Heart right ventricle (tissue), 16 donors: ENCODE measurements at regions not wholly inside any gene's neighbourhood (a gene's known extent, or its start where the extent isn't known, plus 50 kb on each side); places are given as distances from the start of the nearest gene placed in this dataset.

Experiments
- ATAC-seq, 8 donors: fragments of 200-7000 bp; cut with Tn5 transposase; one replicate each; pipeline ENCODE4 v1.9.1; 2020; ENCODE audit warnings: mild to moderate bottlenecking in 8 of 8, moderate library complexity in 8 of 8, moderate number of reproducible peaks in 1 of 8
- DNase-seq, 2 donors: peaks; one replicate each; pipeline ENCODE4 v3.0.0-alpha.2; 2020
- H3K27ac ChIP-seq, 10 donors: fragments of 200-600 bp; sonication (generic) in 2 of 10; one replicate each; pipeline versions ENCODE4 v1.5.0 to v1.8.0; 2020 to 2022; ENCODE audit warnings: mild to moderate bottlenecking in 3 of 10
- H3K27me3 ChIP-seq, 7 donors: fragments of 200-600 bp; one replicate each; pipeline ENCODE4 v1.8.0; 2021 to 2022; ENCODE audit warnings: mild to moderate bottlenecking in 2 of 7
- H3K36me3 ChIP-seq, 9 donors: fragments of 200-600 bp; sonication (generic) in 1 of 9; one replicate each; pipeline versions ENCODE4 v1.5.0 to v1.8.0; 2020 to 2022; ENCODE audit warnings: mild to moderate bottlenecking in 2 of 9
- H3K4me1 ChIP-seq, 9 donors: fragments of 200-600 bp; sonication (generic) in 1 of 9; one replicate each; pipeline versions ENCODE4 v1.5.0 to v1.8.0; 2020 to 2022; ENCODE audit warnings: mild to moderate bottlenecking in 4 of 9
- H3K4me3 ChIP-seq, 10 donors: fragments of 200-600 bp; sonication (generic) in 2 of 10; one replicate each; pipeline versions ENCODE4 v1.5.0 to v1.8.0; 2020 to 2022; ENCODE audit warnings: mild to moderate bottlenecking in 7 of 10, moderate library complexity in 2 of 10
- H3K9me3 ChIP-seq, 11 donors: fragments of 200-600 bp in 10 of 11; sonication (generic) in 2 of 11; one replicate each; pipeline versions ENCODE4 v1.5.0 to v1.8.0; 2013 to 2022; ENCODE audit warnings: mild to moderate bottlenecking in 2 of 11, control low read depth in 1 of 11, moderate library complexity in 1 of 11
- whole genome bisulfite sequencing, 2 donors: extraction: QIAGEN DNeasy Blood & Tissue Kit; methylation state at CpG; one replicate each; pipeline ENCODE4 v1.1.7; 2013; ENCODE audit warnings: inconsistent platforms in 1 of 2; 5-methylcytosine and 5-hydroxymethylcytosine counted together
- intact Hi-C, 10 donors: fragments of 100-400 bp; cut with DNase I; formaldehyde crosslinking; loops; one replicate each; pipeline versions ENCODE4 v1.11.1 to v1.14.2; 2022
- TF ChIP-seq, protein P1 (sequence below), 9 donors: fragments of 200-600 bp; sonication (generic) in 2 of 9; IDR thresholded peaks; one replicate each; pipeline versions ENCODE4 v1.5.0 to v1.8.0; 2021 to 2022; ENCODE audit warnings: antibody characterized with exemption in 9 of 9, mild to moderate bottlenecking in 5 of 9, moderate library complexity in 1 of 9
- donor health status: Arrhythmogenic right ventricular cardiomyopathy.
- donor health status: ischemic (EF 13 %, LVEDD 7.1; RV severe dilation, severe dysfunction).
- donor health status: healthy with polysubstance abuse.
- donor health status: DM: no; HTN: yes; CAD: no.
- donor health status: DM: no; HTN: no; CAD: no.
- donor health status: ischemic (EF 25% LVEDD 6.9; RV normal size, moderate dysfunction).
- donor health status: ischemic (EF 25% LVEDD 5.7; RV mildly dilated, moderate dysfunction).
- donor health status: healthy.
- donor health status: DM: yes; HTN: yes; CAD: no.
- donor health status: Ischemic cardiomyopathy.
- donor health status: ischemic (EF 35%, LVEDD 5.7; RV mildly dilated, moderate dysfunction).
- donor health status: nonischemic (EF 11% LVEDD 7.7; RV severe dilation, severe dysfunction).
- donor health status: DM: yes; HTN: yes; CAD: no.
- donor health status: PGD.
- donor health status: ischemic (EF 29% LVEDD 5.4; RV normal size, mild dysfunction).
- donor health status: nonischemic (EF 23%, LVEDD 6.1; RV moderate dilation, normal function).

DNA sequence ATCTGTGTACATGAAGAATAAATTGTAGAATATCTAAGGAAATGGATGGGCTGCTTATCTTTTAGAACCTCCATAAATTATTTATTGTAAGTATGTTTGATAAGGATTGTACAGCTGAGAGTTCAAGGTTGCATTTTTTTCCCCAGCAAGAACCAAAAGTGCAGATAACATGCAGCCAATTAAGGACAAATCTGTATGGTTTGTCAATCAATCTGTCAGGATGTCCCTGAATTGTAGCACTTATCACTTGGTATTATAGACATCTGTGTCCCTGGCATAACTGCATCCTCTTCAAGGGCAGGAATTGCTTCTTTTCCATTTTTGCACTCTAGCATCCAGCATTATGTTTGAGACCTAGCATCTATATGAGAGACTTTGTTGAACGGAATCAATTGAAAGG is 95.4 kb upstream of the IGFBP7 start:
- 43 to 50% methylated on average over 1 of the region's 1 CpG for WGBS, 2 donors
- TF ChIP-seq, protein P1, sequence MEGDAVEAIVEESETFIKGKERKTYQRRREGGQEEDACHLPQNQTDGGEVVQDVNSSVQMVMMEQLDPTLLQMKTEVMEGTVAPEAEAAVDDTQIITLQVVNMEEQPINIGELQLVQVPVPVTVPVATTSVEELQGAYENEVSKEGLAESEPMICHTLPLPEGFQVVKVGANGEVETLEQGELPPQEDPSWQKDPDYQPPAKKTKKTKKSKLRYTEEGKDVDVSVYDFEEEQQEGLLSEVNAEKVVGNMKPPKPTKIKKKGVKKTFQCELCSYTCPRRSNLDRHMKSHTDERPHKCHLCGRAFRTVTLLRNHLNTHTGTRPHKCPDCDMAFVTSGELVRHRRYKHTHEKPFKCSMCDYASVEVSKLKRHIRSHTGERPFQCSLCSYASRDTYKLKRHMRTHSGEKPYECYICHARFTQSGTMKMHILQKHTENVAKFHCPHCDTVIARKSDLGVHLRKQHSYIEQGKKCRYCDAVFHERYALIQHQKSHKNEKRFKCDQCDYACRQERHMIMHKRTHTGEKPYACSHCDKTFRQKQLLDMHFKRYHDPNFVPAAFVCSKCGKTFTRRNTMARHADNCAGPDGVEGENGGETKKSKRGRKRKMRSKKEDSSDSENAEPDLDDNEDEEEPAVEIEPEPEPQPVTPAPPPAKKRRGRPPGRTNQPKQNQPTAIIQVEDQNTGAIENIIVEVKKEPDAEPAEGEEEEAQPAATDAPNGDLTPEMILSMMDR (IDR thresholded peaks at IDR 0.05) = no peak

DNA sequence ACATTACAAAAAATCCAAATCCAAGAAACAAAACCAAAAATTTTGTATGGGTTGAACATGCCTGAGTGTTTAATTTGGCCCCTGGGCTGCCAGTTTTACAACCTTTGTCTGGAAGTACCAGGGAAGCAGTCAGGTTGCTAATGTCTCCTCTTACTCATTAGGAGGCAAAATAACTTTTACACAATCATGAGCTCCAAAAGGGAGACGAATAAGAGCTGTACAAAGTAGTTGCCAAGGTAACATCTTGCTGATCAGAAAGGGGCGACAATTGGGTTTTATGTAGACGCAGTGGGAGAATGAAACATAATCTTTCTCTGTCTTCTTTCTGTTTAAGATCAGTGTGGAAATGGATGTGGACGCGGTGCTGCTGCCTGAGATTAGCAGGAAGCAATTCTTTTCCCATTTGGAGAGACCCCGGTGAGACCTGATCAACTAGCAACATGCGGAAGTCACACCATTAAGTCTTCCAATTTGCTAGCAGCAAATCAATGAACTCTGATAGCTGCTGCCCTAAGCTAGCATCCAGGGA is 90.7 kb upstream of the IGFBP7 start:
- H3K27ac ChIP-seq = no peak overlapping the region
- H3K9me3 ChIP-seq = no peaks in the 10 kb centered on the region
- 50 to 63% methylated on average over 7 of the region's 7 CpGs for WGBS, 2 donors
- DNase-seq = no peak
- H3K4me3 ChIP-seq = no peak overlapping the region
- intact Hi-C loops = loop anchor here in 1 of 10 donors (5.0 kb wide), 1 partner anchor 331 kb away; no protein-coding TSS in a partner anchor
- H3K27me3 ChIP-seq = peaks cover 0 to 4% (median 2%) of the 10 kb centered on the region in 7 donors
- H3K36me3 ChIP-seq = no peaks in the 10 kb centered on the region
- TF ChIP-seq, protein P1 (IDR thresholded peaks at IDR 0.05) = no peak
- H3K4me1 ChIP-seq = no peaks in the 10 kb centered on the region
- ATAC-seq = no peak

More for the DNA sequence above, 95.4 kb upstream of the IGFBP7 start:
- H3K4me3 ChIP-seq = no peak overlapping the region
- intact Hi-C loops = no loop called here
- H3K9me3 ChIP-seq = no peaks in the 10 kb centered on the region
- no peak for DNase-seq
- ATAC-seq = no peak
- peaks cover 0 to 7% (median 0%) of the 10 kb centered on the region in 7 donors for H3K27me3 ChIP-seq
- H3K27ac ChIP-seq = no peak overlapping the region
- H3K4me1 ChIP-seq = no peaks in the 10 kb centered on the region
- no peaks in the 10 kb centered on the region for H3K36me3 ChIP-seq

DNA sequence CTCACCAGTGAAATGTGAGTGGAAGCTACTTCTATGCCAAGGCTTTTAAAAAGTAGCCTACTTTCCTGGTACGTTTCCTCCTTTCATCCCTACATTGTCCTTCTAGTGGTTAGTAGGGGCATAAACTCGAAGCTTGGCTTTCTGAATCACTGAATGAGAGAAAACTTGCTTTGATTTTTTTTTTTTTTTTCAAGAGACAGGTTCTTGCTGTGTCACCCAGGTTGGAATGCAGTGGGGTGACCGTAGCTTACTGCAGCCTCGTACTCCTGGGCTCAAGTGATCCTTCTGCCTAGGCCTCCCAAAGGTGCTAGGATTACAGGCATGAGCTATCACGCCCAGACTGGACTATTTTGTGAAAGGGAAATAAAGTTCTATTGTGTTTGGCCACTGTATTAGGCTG is 89.1 kb upstream of the IGFBP7 start:
- H3K9me3 ChIP-seq = no peaks in the 10 kb centered on the region
- H3K36me3 ChIP-seq = no peaks in the 10 kb centered on the region
- H3K27ac ChIP-seq = no peak overlapping the region
- H3K4me3 ChIP-seq = no peak overlapping the region
- H3K4me1 ChIP-seq = no peaks in the 10 kb centered on the region
- 83 to 88% methylated on average over 5 of the region's 5 CpGs for WGBS, 2 donors
- DNase-seq (no peak), ATAC-seq (no peak)
- H3K27me3 ChIP-seq = peaks cover 0 to 9% (median 8%) of the 10 kb centered on the region in 7 donors
- TF ChIP-seq, protein P1 (IDR thresholded peaks at IDR 0.05) = no peak
- intact Hi-C loops = no loop called here

DNA sequence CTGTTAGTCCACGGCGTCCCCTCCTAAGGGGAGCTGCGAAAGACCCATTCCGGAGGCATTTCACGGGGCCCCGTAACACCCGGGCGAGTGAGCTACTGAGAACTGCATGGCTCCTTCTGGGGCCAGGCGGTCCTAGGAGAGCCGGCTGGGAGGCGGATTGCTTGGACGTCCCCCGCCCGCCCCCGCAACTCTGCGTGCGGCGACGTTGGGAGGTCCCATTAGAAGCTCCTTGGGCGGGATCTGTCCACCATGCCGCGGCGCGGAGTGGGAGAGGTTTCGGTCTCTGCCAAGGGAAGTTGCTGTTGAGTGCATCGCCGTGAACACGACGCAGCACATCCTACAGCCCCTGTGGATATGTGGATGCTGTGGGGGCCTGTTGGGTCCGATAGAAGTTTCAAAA is 85.4 kb upstream of the IGFBP7 start:
- H3K9me3 ChIP-seq = no peaks in the 10 kb centered on the region
- no peaks in the 10 kb centered on the region for H3K4me1 ChIP-seq
- TF ChIP-seq, protein P1 (IDR thresholded peaks at IDR 0.05) = no peak
- intact Hi-C loops = no loop called here
- H3K27me3 ChIP-seq = peaks cover 0 to 26% (median 15%) of the 10 kb centered on the region in 7 donors
- H3K4me3 ChIP-seq = no peak overlapping the region
- ATAC-seq = no peak
- no peak overlapping the region for H3K27ac ChIP-seq
- DNase-seq = no peak
- 53 to 77% methylated on average over 30 of the region's 30 CpGs for WGBS, 2 donors
- H3K36me3 ChIP-seq = no peaks in the 10 kb centered on the region
